ENCODE measurements at regions not wholly inside any gene's neighbourhood (a gene's known extent, or its start where the extent isn't known, plus 50 kb on each side); places are given as distances from the start of the nearest gene placed in this dataset.
"Not testable (repeated sequence)": the region's sequence is repeated elsewhere in the genome, so short reads cannot be mapped to it uniquely, and the experiment has no call there.

- CTCF ChIA-PET; H3K4me3 ChIP-seq (ENCODE audit: low read depth, low read length); DNase-seq (ENCODE audit: low read depth); POLR2A ChIA-PET; H3K27me3 ChIP-seq (ENCODE audit: control insufficient read depth, insufficient read depth, low read length); H3K36me3 ChIP-seq (ENCODE audit: control insufficient read depth, insufficient read depth, low read length): not testable (repeated sequence)
Observed at GRCh38 chr12:76292891-76293290, 55.3 kb downstream of the BBS10 start.

GRCh38 chr12:76292305-76292704, 55.9 kb downstream of the BBS10 start:
- CTCF ChIA-PET; H3K36me3 ChIP-seq (ENCODE audit: control insufficient read depth, insufficient read depth, low read length); POLR2A ChIA-PET; H3K4me3 ChIP-seq (ENCODE audit: low read depth, low read length); DNase-seq (ENCODE audit: low read depth); H3K27me3 ChIP-seq (ENCODE audit: control insufficient read depth, insufficient read depth, low read length): not testable (repeated sequence)

- CTCF ChIA-PET: interaction anchor here (0.6 kb wide), 1 partner anchor 178 kb away, joined by 3 read pairs; no protein-coding TSS in a partner anchor
- no peak for DNase-seq (ENCODE audit: low read depth)
- Histone ChIP-seq H3K4me3 (ENCODE audit: low read depth, low read length) (no peak overlapping the region), H3K27me3 (ENCODE audit: control insufficient read depth, insufficient read depth, low read length) (no peaks in the 10 kb centered on the region), H3K36me3 (ENCODE audit: control insufficient read depth, insufficient read depth, low read length) (no peaks in the 10 kb centered on the region)
- no peak for TF ChIP-seq CTCF (IDR thresholded peaks at IDR 0.05; ENCODE audit: insufficient read depth, low read depth, low read length)
- POLR2A ChIA-PET: no interaction called here
Observed at GRCh38 chr12:76290963-76291859, 57.0 kb downstream of the BBS10 start.

- DNase-seq (ENCODE audit: low read depth): no peak
- ChIA-PET CTCF (no interaction called here), POLR2A (no interaction called here)
- Histone ChIP-seq H3K27me3 (ENCODE audit: control insufficient read depth, insufficient read depth, low read length) (no peaks in the 10 kb centered on the region), H3K36me3 (ENCODE audit: control insufficient read depth, insufficient read depth, low read length) (no peaks in the 10 kb centered on the region), H3K4me3 (ENCODE audit: low read depth, low read length) (no peak overlapping the region)
- TF ChIP-seq CTCF (IDR thresholded peaks at IDR 0.05; ENCODE audit: insufficient read depth, low read depth, low read length): no peak
Observed at GRCh38 chr12:76288218-76288617, 60.0 kb downstream of the BBS10 start.

GRCh38 chr12:76284816-76285750, 63.1 kb downstream of the BBS10 start:
- CTCF ChIA-PET: no interaction called here
- Histone ChIP-seq H3K27me3 (ENCODE audit: control insufficient read depth, insufficient read depth, low read length) (no peaks in the 10 kb centered on the region), H3K36me3 (ENCODE audit: control insufficient read depth, insufficient read depth, low read length) (no peaks in the 10 kb centered on the region), H3K4me3 (ENCODE audit: low read depth, low read length) (no peak overlapping the region)
- no peak for DNase-seq (ENCODE audit: low read depth)
- TF ChIP-seq CTCF (IDR thresholded peaks at IDR 0.05; ENCODE audit: insufficient read depth, low read depth, low read length): no peak
- POLR2A ChIA-PET: no interaction called here

GRCh38 chr12:76282744-76283143, 65.5 kb downstream of the BBS10 start:
- Histone ChIP-seq H3K36me3 (ENCODE audit: control insufficient read depth, insufficient read depth, low read length) (no peaks in the 10 kb centered on the region), H3K27me3 (ENCODE audit: control insufficient read depth, insufficient read depth, low read length) (no peaks in the 10 kb centered on the region), H3K4me3 (ENCODE audit: low read depth, low read length) (no peak overlapping the region)
- ChIA-PET CTCF (no interaction called here), POLR2A (no interaction called here)
- TF ChIP-seq CTCF (IDR thresholded peaks at IDR 0.05; ENCODE audit: insufficient read depth, low read depth, low read length): no peak
- DNase-seq (ENCODE audit: low read depth): no peak

All from BJ (cell line).